ENCODE measurements at regions not wholly inside any gene's neighbourhood (a gene's known extent, or its start where the extent isn't known, plus 50 kb on each side); places are given as distances from the start of the nearest gene placed in this dataset.

- Histone ChIP-seq H3K9ac (no peak overlapping the region), H3K9me2 (no peaks in the 10 kb centered on the region), H3K4me2 (no peak overlapping the region), H3K4me3 (ENCODE audit: low read depth in 2 of 2, low read length in 1 of 2) (no peak overlapping the region), H2AFZ (ENCODE audit: low read depth) (no peak overlapping the region), H4K20me1 (ENCODE audit: insufficient read depth) (no peaks in the 10 kb centered on the region), H3F3A (replicated peaks; ENCODE audit: insufficient read depth) (no peaks in the 10 kb centered on the region), H3K27me3 (ENCODE audit: insufficient read depth) (peaks cover 8% of the 10 kb centered on the region), H3K4me1 (ENCODE audit: control insufficient read depth in 1 of 2, insufficient read depth in 2 of 2, low read depth in 1 of 2, low read length in 1 of 2) (peaks cover 0 to 3% of the 10 kb centered on the region in 2 experiments; a peak in 1 of 4 replicates), H3K79me2 (ENCODE audit: insufficient read depth) (no peaks in the 10 kb centered on the region), H3K36me3 (replicated peaks in 1 of 2; ENCODE audit: control insufficient read depth in 1 of 2, insufficient read depth in 2 of 2, low read length in 1 of 2) (no peaks in the 10 kb centered on the region), H3K27ac (ENCODE audit: low read depth in 2 of 2, low read length in 1 of 2) (no peak overlapping the region), H3K9me3 (no peaks in the 10 kb centered on the region)
- ChIA-PET POLR2A (no interaction called here), CTCF (interaction anchor here (0.6 kb wide), 2 partner anchors 35 to 704 kb away, joined by 3 to 5 read pairs; no protein-coding TSS in a partner anchor)
- TF ChIP-seq YY1 (IDR thresholded peaks at IDR 0.05; ENCODE audit: low read depth) (no peak), CHD2 (IDR thresholded peaks at IDR 0.05; ENCODE audit: low read length, partially characterized antibody) (no peak), TEAD4 (IDR thresholded peaks at IDR 0.05; ENCODE audit: borderline replicate concordance, insufficient read depth) (no peak), USF2 (IDR thresholded peaks at IDR 0.05; ENCODE audit: borderline replicate concordance, low read depth, low read length) (no peak)
- TF ChIP-seq, protein P1, sequence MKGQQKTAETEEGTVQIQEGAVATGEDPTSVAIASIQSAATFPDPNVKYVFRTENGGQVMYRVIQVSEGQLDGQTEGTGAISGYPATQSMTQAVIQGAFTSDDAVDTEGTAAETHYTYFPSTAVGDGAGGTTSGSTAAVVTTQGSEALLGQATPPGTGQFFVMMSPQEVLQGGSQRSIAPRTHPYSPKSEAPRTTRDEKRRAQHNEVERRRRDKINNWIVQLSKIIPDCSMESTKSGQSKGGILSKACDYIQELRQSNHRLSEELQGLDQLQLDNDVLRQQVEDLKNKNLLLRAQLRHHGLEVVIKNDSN (IDR thresholded peaks at IDR 0.05; ENCODE audit: borderline replicate concordance, low read depth): no peak
- DNase-seq: no peak
- WGBS (ENCODE audit: low lambda C conversion rate): 14% methylated on average over 11 of the region's 29 CpGs
Measured at GRCh38 chr16:48810436-48810802, 200.4 kb upstream of the N4BP1 start.

DNA sequence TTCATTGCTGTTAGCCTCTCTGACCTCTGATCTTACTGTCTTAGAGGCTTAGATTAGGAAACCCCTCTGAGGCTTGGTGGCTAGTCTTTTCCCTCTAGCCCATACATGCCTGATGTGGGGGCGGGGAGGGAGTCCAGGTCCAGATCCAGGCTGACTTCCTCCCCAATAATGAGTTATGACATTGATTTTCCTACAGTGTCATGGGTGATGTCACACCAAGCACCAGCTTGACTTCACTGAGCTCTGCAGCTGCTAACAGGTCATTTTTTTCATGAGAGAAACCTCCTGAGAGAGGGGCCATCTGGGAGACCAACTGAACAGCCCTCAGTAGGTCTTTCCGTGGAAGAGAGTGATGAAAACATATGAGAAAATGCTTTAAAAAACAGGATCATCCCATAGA is 180.2 kb upstream of the N4BP1 start:
- H3K36me3 ChIP-seq (replicated peaks in 1 of 2; ENCODE audit: control insufficient read depth in 1 of 2, insufficient read depth in 2 of 2, low read length in 1 of 2): no peaks in the 10 kb centered on the region
- H3K9ac ChIP-seq: no peak overlapping the region
- no peak overlapping the region for H2AFZ ChIP-seq (ENCODE audit: low read depth)
- no peaks in the 10 kb centered on the region for H3K9me2 ChIP-seq
- H4K20me1 ChIP-seq (ENCODE audit: insufficient read depth): no peaks in the 10 kb centered on the region
- no peak overlapping the region for H3K4me2 ChIP-seq
- POLR2A ChIA-PET: interaction anchor here (1.0 kb wide), 1 partner anchor 24 kb away, joined by 3 read pairs; no protein-coding TSS in a partner anchor
- 2% methylated on average over 2 of the region's 2 CpGs for WGBS (ENCODE audit: low lambda C conversion rate)
- CTCF ChIA-PET: no interaction called here
- H3K4me1 ChIP-seq (ENCODE audit: control insufficient read depth in 1 of 2, insufficient read depth in 2 of 2, low read depth in 1 of 2, low read length in 1 of 2): no peaks in the 10 kb centered on the region
- H3K4me3 ChIP-seq (ENCODE audit: low read depth in 2 of 2, low read length in 1 of 2): no peak overlapping the region
- H3K79me2 ChIP-seq (ENCODE audit: insufficient read depth): no peaks in the 10 kb centered on the region
- H3K9me3 ChIP-seq: no peaks in the 10 kb centered on the region
- no peaks in the 10 kb centered on the region for H3K27me3 ChIP-seq (ENCODE audit: insufficient read depth)
- TF ChIP-seq JUND (IDR thresholded peaks at IDR 0.05) (no peak), YY1 (IDR thresholded peaks at IDR 0.05; ENCODE audit: low read depth) (no peak)
- H3F3A ChIP-seq (replicated peaks; ENCODE audit: insufficient read depth): no peaks in the 10 kb centered on the region
- no peak overlapping the region for H3K27ac ChIP-seq (ENCODE audit: low read depth in 2 of 2, low read length in 1 of 2)
- no peak for DNase-seq

GRCh38 chr16:48788475-48788874 is 178.5 kb upstream of the N4BP1 start:
- Histone ChIP-seq H3K9me3 (no peaks in the 10 kb centered on the region), H3K4me3 (ENCODE audit: low read depth in 2 of 2, low read length in 1 of 2) (no peak overlapping the region), H3K27me3 (ENCODE audit: insufficient read depth) (no peaks in the 10 kb centered on the region), H2AFZ (ENCODE audit: low read depth) (no peak overlapping the region), H3K79me2 (ENCODE audit: insufficient read depth) (no peaks in the 10 kb centered on the region), H3K9me2 (no peaks in the 10 kb centered on the region), H3K27ac (ENCODE audit: low read depth in 2 of 2, low read length in 1 of 2) (no peak overlapping the region), H3K36me3 (replicated peaks in 1 of 2; ENCODE audit: control insufficient read depth in 1 of 2, insufficient read depth in 2 of 2, low read length in 1 of 2) (no peaks in the 10 kb centered on the region), H4K20me1 (ENCODE audit: insufficient read depth) (no peaks in the 10 kb centered on the region), H3K4me2 (no peak overlapping the region), H3K4me1 (ENCODE audit: control insufficient read depth in 1 of 2, insufficient read depth in 2 of 2, low read depth in 1 of 2, low read length in 1 of 2) (no peaks in the 10 kb centered on the region), H3K9ac (no peak overlapping the region), H3F3A (replicated peaks; ENCODE audit: insufficient read depth) (no peaks in the 10 kb centered on the region)
- ChIA-PET POLR2A (no interaction called here), CTCF (no interaction called here)
- no peak for DNase-seq
- 0% methylated on average over 3 of the region's 3 CpGs for WGBS (ENCODE audit: low lambda C conversion rate)
- TF ChIP-seq, protein P2, sequence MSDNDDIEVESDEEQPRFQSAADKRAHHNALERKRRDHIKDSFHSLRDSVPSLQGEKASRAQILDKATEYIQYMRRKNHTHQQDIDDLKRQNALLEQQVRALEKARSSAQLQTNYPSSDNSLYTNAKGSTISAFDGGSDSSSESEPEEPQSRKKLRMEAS (IDR thresholded peaks at IDR 0.05; ENCODE audit: low read depth): no peak
- no peak for TF ChIP-seq NFIC (IDR thresholded peaks at IDR 0.05; ENCODE audit: borderline replicate concordance)
- TF ChIP-seq GABPA (IDR thresholded peaks at IDR 0.05; ENCODE audit: low read depth): no peak
- no peak for TF ChIP-seq ZBTB33 (IDR thresholded peaks at IDR 0.05; ENCODE audit: borderline replicate concordance, low read depth)
- no peak for TF ChIP-seq TCF12 (IDR thresholded peaks at IDR 0.05)
- TF ChIP-seq MEF2A (IDR thresholded peaks at IDR 0.05; ENCODE audit: borderline replicate concordance, low read depth): no peak
- TF ChIP-seq, protein P3, sequence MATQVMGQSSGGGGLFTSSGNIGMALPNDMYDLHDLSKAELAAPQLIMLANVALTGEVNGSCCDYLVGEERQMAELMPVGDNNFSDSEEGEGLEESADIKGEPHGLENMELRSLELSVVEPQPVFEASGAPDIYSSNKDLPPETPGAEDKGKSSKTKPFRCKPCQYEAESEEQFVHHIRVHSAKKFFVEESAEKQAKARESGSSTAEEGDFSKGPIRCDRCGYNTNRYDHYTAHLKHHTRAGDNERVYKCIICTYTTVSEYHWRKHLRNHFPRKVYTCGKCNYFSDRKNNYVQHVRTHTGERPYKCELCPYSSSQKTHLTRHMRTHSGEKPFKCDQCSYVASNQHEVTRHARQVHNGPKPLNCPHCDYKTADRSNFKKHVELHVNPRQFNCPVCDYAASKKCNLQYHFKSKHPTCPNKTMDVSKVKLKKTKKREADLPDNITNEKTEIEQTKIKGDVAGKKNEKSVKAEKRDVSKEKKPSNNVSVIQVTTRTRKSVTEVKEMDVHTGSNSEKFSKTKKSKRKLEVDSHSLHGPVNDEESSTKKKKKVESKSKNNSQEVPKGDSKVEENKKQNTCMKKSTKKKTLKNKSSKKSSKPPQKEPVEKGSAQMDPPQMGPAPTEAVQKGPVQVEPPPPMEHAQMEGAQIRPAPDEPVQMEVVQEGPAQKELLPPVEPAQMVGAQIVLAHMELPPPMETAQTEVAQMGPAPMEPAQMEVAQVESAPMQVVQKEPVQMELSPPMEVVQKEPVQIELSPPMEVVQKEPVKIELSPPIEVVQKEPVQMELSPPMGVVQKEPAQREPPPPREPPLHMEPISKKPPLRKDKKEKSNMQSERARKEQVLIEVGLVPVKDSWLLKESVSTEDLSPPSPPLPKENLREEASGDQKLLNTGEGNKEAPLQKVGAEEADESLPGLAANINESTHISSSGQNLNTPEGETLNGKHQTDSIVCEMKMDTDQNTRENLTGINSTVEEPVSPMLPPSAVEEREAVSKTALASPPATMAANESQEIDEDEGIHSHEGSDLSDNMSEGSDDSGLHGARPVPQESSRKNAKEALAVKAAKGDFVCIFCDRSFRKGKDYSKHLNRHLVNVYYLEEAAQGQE (IDR thresholded peaks at IDR 0.05; ENCODE audit: low read depth, low read length): no peak
- no peak for TF ChIP-seq RFX5 (IDR thresholded peaks at IDR 0.05; ENCODE audit: low read length)
- no peak for TF ChIP-seq RAD21 (IDR thresholded peaks at IDR 0.05; ENCODE audit: low read length)
- no peak for TF ChIP-seq TEAD4 (IDR thresholded peaks at IDR 0.05; ENCODE audit: borderline replicate concordance, insufficient read depth)
- TF ChIP-seq RXRA (IDR thresholded peaks at IDR 0.05; ENCODE audit: borderline replicate concordance, low read depth): no peak
